ENCODE measurements at regions not wholly inside any gene's neighbourhood (a gene's known extent, or its start where the extent isn't known, plus 50 kb on each side); places are given as distances from the start of the nearest gene placed in this dataset.

GRCh38 chr15:46343196-46343935 is 708.5 kb downstream of the SQOR start:
- H3K23ac ChIP-seq (ENCODE audit: insufficient read length, low read depth, low read length), result no peak overlapping the region
- no peak overlapping the region for H3K27ac ChIP-seq (ENCODE audit: insufficient read length, low read depth, low read length)
- no peak overlapping the region for H3K18ac ChIP-seq (ENCODE audit: insufficient read length, low read depth, low read length)
- no peak overlapping the region for H2AFZ ChIP-seq (ENCODE audit: low read length)
- peaks cover 5% of the 10 kb centered on the region; the same call in 1 of the 2 replicates for H3K4me1 ChIP-seq (ENCODE audit: insufficient read depth, low read length)
- no peak for DNase-seq
- H4K8ac ChIP-seq (replicated peaks; ENCODE audit: insufficient read length, low read depth, low read length), result no peak overlapping the region
- no peaks in the 10 kb centered on the region for H4K20me1 ChIP-seq (ENCODE audit: control insufficient read depth, insufficient read depth, insufficient read length)
- no peaks in the 10 kb centered on the region for H3K79me1 ChIP-seq (ENCODE audit: insufficient read depth, low read depth, low read length, poor library complexity, severe bottlenecking)
- H4K91ac ChIP-seq (ENCODE audit: insufficient read length, low read depth, low read length), result no peak overlapping the region
- no peak overlapping the region for H2BK12ac ChIP-seq (ENCODE audit: insufficient read length, low read depth, low read length)
- H3K9me3 ChIP-seq (ENCODE audit: control insufficient read depth, low read depth, low read length), result no peaks in the 10 kb centered on the region
- no peaks in the 10 kb centered on the region for H3K27me3 ChIP-seq (ENCODE audit: insufficient read depth, low read length)
- H3K27me3 Mint-ChIP-seq (ENCODE audit: low read depth), result no peaks in the 10 kb centered on the region
- no peak overlapping the region for H2BK5ac ChIP-seq (ENCODE audit: insufficient read length, low read length)
- no peak overlapping the region for H2BK20ac ChIP-seq (ENCODE audit: low read depth, low read length, poor library complexity, severe bottlenecking)
- H3K4me2 ChIP-seq (ENCODE audit: insufficient read depth, insufficient read length, low read length), result no peak overlapping the region
- H3K4ac ChIP-seq (ENCODE audit: low read depth, low read length), result no peak overlapping the region
- H3K23me2 ChIP-seq (ENCODE audit: insufficient read length, low read depth, low read length, poor library complexity, severe bottlenecking), result no peaks in the 10 kb centered on the region
- no CpG with 5 or more reads among the region's 7 CpGs for WGBS (ENCODE audit: extremely low coverage, insufficient read length, low lambda C conversion rate)
- no peak overlapping the region for H3T11ph ChIP-seq (ENCODE audit: low read length)
- H3K9ac ChIP-seq (ENCODE audit: extremely low read depth, insufficient read length, low read length), result no peak overlapping the region
- no peak overlapping the region for H3K56ac ChIP-seq (ENCODE audit: insufficient read length, low read depth, low read length)
- no peaks in the 10 kb centered on the region for H3K79me2 ChIP-seq (ENCODE audit: insufficient read depth, low read length)
- peaks cover 19 to 20% of the 10 kb centered on the region in 2 experiments for H3K4me1 Mint-ChIP-seq
- no peak overlapping the region for H3K14ac ChIP-seq (ENCODE audit: insufficient read depth, low read length)
- no peak overlapping the region; a peak in 1 of 5 replicates for H3K4me3 Mint-ChIP-seq
- H2BK15ac ChIP-seq (ENCODE audit: low read depth, low read length), result no peak overlapping the region
- peaks cover 0 to 3% (median 2%) of the 10 kb centered on the region in 3 experiments; a peak in 1 of 7 replicates for H3K36me3 Mint-ChIP-seq (ENCODE audit: insufficient read depth in 1 of 3, low read depth in 3 of 3)
- H3K9me3 Mint-ChIP-seq, result no peaks in the 10 kb centered on the region
- peak overlapping the region in 1 of 3 experiments; percentile 16; a peak in 2 of 7 replicates for H3K27ac Mint-ChIP-seq
- no peak overlapping the region for H4K5ac ChIP-seq (ENCODE audit: insufficient read length, low read depth, low read length)
- no peak for TF ChIP-seq CTCF (conservative IDR thresholded peaks at IDR 0.05)
- H2AK5ac ChIP-seq (ENCODE audit: insufficient read length, low read length), result no peak overlapping the region
- no peak overlapping the region for H2BK120ac ChIP-seq (ENCODE audit: low read depth, low read length, poor library complexity, severe bottlenecking)

Data from H9 (cell line).